ENCODE measurements at regions not wholly inside any gene's neighbourhood (a gene's known extent, or its start where the extent isn't known, plus 50 kb on each side); places are given as distances from the start of the nearest gene placed in this dataset.

GRCh38 chr6:90868656-90869055 lies 281.8 kb upstream of the MAP3K7 start:
- H3K4me1 ChIP-seq: no peaks in the 10 kb centered on the region
- DNase-seq (ENCODE audit: extremely low spot score in 2 of 2): no peak
- no peak overlapping the region for H3K27ac ChIP-seq
- H3K9me3 ChIP-seq: no peaks in the 10 kb centered on the region
- no peak overlapping the region for H3K4me3 ChIP-seq
- H3K27me3 ChIP-seq: no peaks in the 10 kb centered on the region
- intact Hi-C loops (cut with DNase I): no loop called here
- H3K36me3 ChIP-seq: no peaks in the 10 kb centered on the region
- TF ChIP-seq POLR2A (IDR thresholded peaks at IDR 0.05) (no peak), POLR2AphosphoS5 (IDR thresholded peaks at IDR 0.05; ENCODE audit: insufficient read depth in 1 of 2, low read depth in 1 of 2) (no peak)
- TF ChIP-seq, protein P1, sequence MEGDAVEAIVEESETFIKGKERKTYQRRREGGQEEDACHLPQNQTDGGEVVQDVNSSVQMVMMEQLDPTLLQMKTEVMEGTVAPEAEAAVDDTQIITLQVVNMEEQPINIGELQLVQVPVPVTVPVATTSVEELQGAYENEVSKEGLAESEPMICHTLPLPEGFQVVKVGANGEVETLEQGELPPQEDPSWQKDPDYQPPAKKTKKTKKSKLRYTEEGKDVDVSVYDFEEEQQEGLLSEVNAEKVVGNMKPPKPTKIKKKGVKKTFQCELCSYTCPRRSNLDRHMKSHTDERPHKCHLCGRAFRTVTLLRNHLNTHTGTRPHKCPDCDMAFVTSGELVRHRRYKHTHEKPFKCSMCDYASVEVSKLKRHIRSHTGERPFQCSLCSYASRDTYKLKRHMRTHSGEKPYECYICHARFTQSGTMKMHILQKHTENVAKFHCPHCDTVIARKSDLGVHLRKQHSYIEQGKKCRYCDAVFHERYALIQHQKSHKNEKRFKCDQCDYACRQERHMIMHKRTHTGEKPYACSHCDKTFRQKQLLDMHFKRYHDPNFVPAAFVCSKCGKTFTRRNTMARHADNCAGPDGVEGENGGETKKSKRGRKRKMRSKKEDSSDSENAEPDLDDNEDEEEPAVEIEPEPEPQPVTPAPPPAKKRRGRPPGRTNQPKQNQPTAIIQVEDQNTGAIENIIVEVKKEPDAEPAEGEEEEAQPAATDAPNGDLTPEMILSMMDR (IDR thresholded peaks at IDR 0.05): no peak

- H3K36me3 ChIP-seq: no peaks in the 10 kb centered on the region
- no peaks in the 10 kb centered on the region for H3K27me3 ChIP-seq
- H3K4me3 ChIP-seq: no peak overlapping the region
- intact Hi-C loops (cut with DNase I): no loop called here
- no peaks in the 10 kb centered on the region for H3K9me3 ChIP-seq
- H3K4me1 ChIP-seq: no peaks in the 10 kb centered on the region
- TF ChIP-seq, protein P1 (IDR thresholded peaks at IDR 0.05): no peak
- TF ChIP-seq POLR2AphosphoS5 (IDR thresholded peaks at IDR 0.05; ENCODE audit: insufficient read depth in 1 of 2, low read depth in 1 of 2) (no peak), POLR2A (IDR thresholded peaks at IDR 0.05) (no peak)
- no peak overlapping the region for H3K27ac ChIP-seq
- no peak for DNase-seq (ENCODE audit: extremely low spot score in 2 of 2)
Observed at GRCh38 chr6:90868256-90868655, 281.4 kb upstream of the MAP3K7 start.

DNA sequence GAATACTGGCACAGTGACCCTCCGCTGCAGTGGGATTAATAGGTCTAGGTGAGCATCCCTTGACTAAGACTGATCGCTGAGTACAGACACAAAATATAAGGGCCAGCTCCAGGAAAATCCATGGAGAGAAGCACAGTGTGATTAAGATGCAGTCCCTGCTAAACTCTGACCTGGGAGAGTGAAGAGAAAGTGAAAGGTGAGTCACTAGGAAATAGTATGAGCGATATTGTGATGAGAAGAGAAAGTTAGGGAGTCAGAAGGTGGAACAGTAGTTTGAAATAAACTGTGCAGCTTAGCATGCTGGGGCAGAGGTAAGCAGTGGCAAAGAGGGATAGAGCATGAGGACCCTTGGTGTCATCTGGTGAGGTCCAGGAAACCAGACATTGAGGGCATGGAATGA lies 278.6 kb upstream of the MAP3K7 start:
- no peaks in the 10 kb centered on the region for H3K27me3 ChIP-seq
- TF ChIP-seq POLR2AphosphoS5 (IDR thresholded peaks at IDR 0.05; ENCODE audit: insufficient read depth in 1 of 2, low read depth in 1 of 2) (no peak), POLR2A (IDR thresholded peaks at IDR 0.05) (no peak)
- TF ChIP-seq, protein P1 (IDR thresholded peaks at IDR 0.05): no peak
- intact Hi-C loops (cut with DNase I): no loop called here
- H3K27ac ChIP-seq: no peak overlapping the region
- H3K4me1 ChIP-seq: no peaks in the 10 kb centered on the region
- no peak overlapping the region for H3K4me3 ChIP-seq
- no peaks in the 10 kb centered on the region for H3K36me3 ChIP-seq
- H3K9me3 ChIP-seq: no peaks in the 10 kb centered on the region
- DNase-seq (ENCODE audit: extremely low spot score in 2 of 2): no peak

GRCh38 chr6:90863043-90863442 lies 276.2 kb upstream of the MAP3K7 start:
- TF ChIP-seq, protein P1 (IDR thresholded peaks at IDR 0.05): no peak
- no peak for TF ChIP-seq POLR2A (IDR thresholded peaks at IDR 0.05)
- Histone ChIP-seq H3K27ac (no peak overlapping the region), H3K4me3 (no peak overlapping the region), H3K36me3 (no peaks in the 10 kb centered on the region), H3K9me3 (no peaks in the 10 kb centered on the region), H3K27me3 (no peaks in the 10 kb centered on the region), H3K4me1 (no peaks in the 10 kb centered on the region)
- intact Hi-C loops (cut with DNase I): no loop called here
- no peak for DNase-seq (ENCODE audit: extremely low spot score in 2 of 2)

GRCh38 chr6:90860822-90861601 lies 274.1 kb upstream of the MAP3K7 start:
- no peaks in the 10 kb centered on the region for H3K27me3 ChIP-seq
- intact Hi-C loops (cut with DNase I): no loop called here
- H3K36me3 ChIP-seq: no peaks in the 10 kb centered on the region
- TF ChIP-seq, protein P1 (IDR thresholded peaks at IDR 0.05): no peak
- no peak for TF ChIP-seq POLR2AphosphoS5 (IDR thresholded peaks at IDR 0.05; ENCODE audit: insufficient read depth in 1 of 2, low read depth in 1 of 2)
- no peak for TF ChIP-seq POLR2A (IDR thresholded peaks at IDR 0.05)
- H3K4me1 ChIP-seq: no peaks in the 10 kb centered on the region
- no peak overlapping the region for H3K4me3 ChIP-seq
- H3K9me3 ChIP-seq: no peaks in the 10 kb centered on the region
- DNase-seq (ENCODE audit: extremely low spot score in 2 of 2): no peak
- H3K27ac ChIP-seq: no peak overlapping the region
